Right lobe of liver (tissue), 6 donors: ENCODE measurements at regions not wholly inside any gene's neighbourhood (a gene's known extent, or its start where the extent isn't known, plus 50 kb on each side); places are given as distances from the start of the nearest gene placed in this dataset.

ENCODE experiments used
- ATAC-seq, 4 donors: fragments of 200-7000 bp; cut with Tn5 transposase; one replicate each; pipeline ENCODE4 v1.9.1; 2020; ENCODE audit warnings: mild to moderate bottlenecking in 4 of 4, moderate library complexity in 4 of 4
- DNase-seq, 3 donors: peaks; one replicate each; pipeline ENCODE4 v3.0.0-alpha.2; 2020
- H3K27ac ChIP-seq, 3 donors: fragments of 200-600 bp; one replicate each; pipeline ENCODE4 v1.8.0; 2022
- H3K27me3 ChIP-seq, 2 donors: fragments of 200-600 bp; one replicate each; pipeline ENCODE4 v1.8.0; 2022
- H3K36me3 ChIP-seq, 4 donors: fragments of 200-600 bp; sonication (generic) in 1 of 4; one replicate each; pipeline versions ENCODE4 v1.5.1 to v1.8.0; 2017 to 2022; ENCODE audit warnings: control low read depth in 1 of 4
- H3K4me1 ChIP-seq, 4 donors: fragments of 200-600 bp; sonication (generic) in 1 of 4; one replicate each; pipeline versions ENCODE4 v1.5.1 to v1.8.0; 2017 to 2022; ENCODE audit warnings: control low read depth in 1 of 4
- H3K4me3 ChIP-seq, 3 donors: fragments of 200-600 bp; one replicate each; pipeline ENCODE4 v1.8.0; 2022
- H3K9me3 ChIP-seq, 4 donors: fragments of 200-600 bp; sonication (generic) in 1 of 4; one replicate each; pipeline versions ENCODE4 v1.5.1 to v1.8.0; 2017 to 2022; ENCODE audit warnings: control low read depth in 1 of 4
- CTCF ChIP-seq, 4 donors: fragments of 200-600 bp in 3 of 4; fragments of 450-650 bp in 1 of 4; IDR thresholded peaks; one replicate each; pipeline versions ENCODE4 v1.5.1 to v1.8.0; 2016 to 2022; ENCODE audit warnings: antibody characterized with exemption in 4 of 4, mild to moderate bottlenecking in 2 of 4
- POLR2A ChIP-seq: fragments of 450-650 bp; IDR thresholded peaks from one replicate; pipeline ENCODE4 v1.6.1; 2017; ENCODE audit warnings: antibody characterized with exemption, mild to moderate bottlenecking
- WGBS: methylation state at CpG from one replicate; pipeline ENCODE4 v1.1.6; 2018; ENCODE audit warnings: low coverage, low lambda C conversion rate; ENCODE audit not compliant: insufficient coverage; ENCODE audit errors: missing lambda C conversion rate; 5-methylcytosine and 5-hydroxymethylcytosine counted together
- intact Hi-C, 2 donors: fragments of 100-400 bp; cut with DNase I; formaldehyde crosslinking; loops; one replicate each; pipeline versions ENCODE4 v1.11.2 to v1.14.1; 2022
- donor health status: DM: no; HTN: yes; CAD: no.
- donor health status: DM: no; HTN: no; CAD: no.
- donor health status: DM: no; HTN: no; CAD: no.
- donor health status: DM: no; HTN: yes; CAD: no.
- donor health status: DM: no; HTN: yes; CAD: no.

- DNase-seq = no peak
Measured at GRCh38 chr14:28407031-28407825, 359.4 kb upstream of the FOXG1 start.

GRCh38 chr14:28407996-28408395 lies 358.6 kb upstream of the FOXG1 start:
- H3K4me3 ChIP-seq = no peak overlapping the region
- ATAC-seq = no peak
- H3K27ac ChIP-seq = no peak overlapping the region
- no peaks in the 10 kb centered on the region for H3K9me3 ChIP-seq
- H3K27me3 ChIP-seq = no peaks in the 10 kb centered on the region
- no peak for DNase-seq
- WGBS = 56% methylated on average over 3 of the region's 3 CpGs
- H3K36me3 ChIP-seq = no peaks in the 10 kb centered on the region
- intact Hi-C loops = no loop called here
- no peaks in the 10 kb centered on the region for H3K4me1 ChIP-seq
- TF ChIP-seq CTCF (IDR thresholded peaks at IDR 0.05) (no peak), POLR2A (no peak)

More at GRCh38 chr14:28407031-28407825, 359.4 kb upstream of the FOXG1 start:
- Histone ChIP-seq H3K4me1 (no peaks in the 10 kb centered on the region), H3K4me3 (no peak overlapping the region), H3K9me3 (no peaks in the 10 kb centered on the region), H3K27me3 (no peaks in the 10 kb centered on the region), H3K27ac (no peak overlapping the region), H3K36me3 (no peaks in the 10 kb centered on the region)
- no peak for TF ChIP-seq CTCF (IDR thresholded peaks at IDR 0.05)
- TF ChIP-seq POLR2A = no peak
- intact Hi-C loops = no loop called here
- ATAC-seq = no peak
- WGBS = 52% methylated on average over 3 of the region's 3 CpGs

- no peaks in the 10 kb centered on the region for H3K36me3 ChIP-seq
- H3K4me3 ChIP-seq = no peak overlapping the region
- WGBS = 45% methylated on average over 3 of the region's 3 CpGs
- H3K9me3 ChIP-seq = no peaks in the 10 kb centered on the region
- TF ChIP-seq CTCF (IDR thresholded peaks at IDR 0.05) (no peak), POLR2A (no peak)
- no peak for DNase-seq
- no peak for ATAC-seq
- H3K27me3 ChIP-seq = no peaks in the 10 kb centered on the region
- intact Hi-C loops = no loop called here
- no peaks in the 10 kb centered on the region for H3K4me1 ChIP-seq
- H3K27ac ChIP-seq = no peak overlapping the region
Measured at GRCh38 chr14:28412077-28412476, 354.5 kb upstream of the FOXG1 start.

GRCh38 chr14:28426960-28427359 lies 339.6 kb upstream of the FOXG1 start:
- Histone ChIP-seq H3K4me1 (no peaks in the 10 kb centered on the region), H3K36me3 (no peaks in the 10 kb centered on the region), H3K4me3 (no peak overlapping the region), H3K9me3 (no peaks in the 10 kb centered on the region), H3K27ac (no peak overlapping the region), H3K27me3 (no peaks in the 10 kb centered on the region)
- ATAC-seq (no peak), DNase-seq (no peak)
- TF ChIP-seq CTCF (IDR thresholded peaks at IDR 0.05) (no peak), POLR2A (no peak)
- intact Hi-C loops = no loop called here
